Heart right ventricle (tissue), 16 donors: ENCODE measurements at regions not wholly inside any gene's neighbourhood (a gene's known extent, or its start where the extent isn't known, plus 50 kb on each side); places are given as distances from the start of the nearest gene placed in this dataset.

Experiments
- ATAC-seq, 8 donors: fragments of 200-7000 bp; cut with Tn5 transposase; one replicate each; pipeline ENCODE4 v1.9.1; 2020; ENCODE audit warnings: mild to moderate bottlenecking in 8 of 8, moderate library complexity in 8 of 8, moderate number of reproducible peaks in 1 of 8
- DNase-seq, 2 donors: peaks; one replicate each; pipeline ENCODE4 v3.0.0-alpha.2; 2020
- H3K27ac ChIP-seq, 10 donors: fragments of 200-600 bp; sonication (generic) in 2 of 10; one replicate each; pipeline versions ENCODE4 v1.5.0 to v1.8.0; 2020 to 2022; ENCODE audit warnings: mild to moderate bottlenecking in 3 of 10
- H3K27me3 ChIP-seq, 7 donors: fragments of 200-600 bp; one replicate each; pipeline ENCODE4 v1.8.0; 2021 to 2022; ENCODE audit warnings: mild to moderate bottlenecking in 2 of 7
- H3K36me3 ChIP-seq, 9 donors: fragments of 200-600 bp; sonication (generic) in 1 of 9; one replicate each; pipeline versions ENCODE4 v1.5.0 to v1.8.0; 2020 to 2022; ENCODE audit warnings: mild to moderate bottlenecking in 2 of 9
- H3K4me1 ChIP-seq, 9 donors: fragments of 200-600 bp; sonication (generic) in 1 of 9; one replicate each; pipeline versions ENCODE4 v1.5.0 to v1.8.0; 2020 to 2022; ENCODE audit warnings: mild to moderate bottlenecking in 4 of 9
- H3K4me3 ChIP-seq, 10 donors: fragments of 200-600 bp; sonication (generic) in 2 of 10; one replicate each; pipeline versions ENCODE4 v1.5.0 to v1.8.0; 2020 to 2022; ENCODE audit warnings: mild to moderate bottlenecking in 7 of 10, moderate library complexity in 2 of 10
- H3K9me3 ChIP-seq, 11 donors: fragments of 200-600 bp in 10 of 11; sonication (generic) in 2 of 11; one replicate each; pipeline versions ENCODE4 v1.5.0 to v1.8.0; 2013 to 2022; ENCODE audit warnings: mild to moderate bottlenecking in 2 of 11, control low read depth in 1 of 11, moderate library complexity in 1 of 11
- CTCF ChIP-seq, 9 donors: fragments of 200-600 bp; sonication (generic) in 2 of 9; IDR thresholded peaks; one replicate each; pipeline versions ENCODE4 v1.5.0 to v1.8.0; 2021 to 2022; ENCODE audit warnings: antibody characterized with exemption in 9 of 9, mild to moderate bottlenecking in 5 of 9, moderate library complexity in 1 of 9
- WGBS, 2 donors: extraction: QIAGEN DNeasy Blood & Tissue Kit; methylation state at CpG; one replicate each; pipeline ENCODE4 v1.1.7; 2013; ENCODE audit warnings: inconsistent platforms in 1 of 2; 5-methylcytosine and 5-hydroxymethylcytosine counted together
- intact Hi-C, 10 donors: fragments of 100-400 bp; cut with DNase I; formaldehyde crosslinking; loops; one replicate each; pipeline versions ENCODE4 v1.11.1 to v1.14.2; 2022
- donor health status: Arrhythmogenic right ventricular cardiomyopathy.
- donor health status: ischemic (EF 13 %, LVEDD 7.1; RV severe dilation, severe dysfunction).
- donor health status: healthy with polysubstance abuse.
- donor health status: DM: no; HTN: yes; CAD: no.
- donor health status: DM: no; HTN: no; CAD: no.
- donor health status: ischemic (EF 25% LVEDD 6.9; RV normal size, moderate dysfunction).
- donor health status: ischemic (EF 25% LVEDD 5.7; RV mildly dilated, moderate dysfunction).
- donor health status: healthy.
- donor health status: DM: yes; HTN: yes; CAD: no.
- donor health status: Ischemic cardiomyopathy.
- donor health status: ischemic (EF 35%, LVEDD 5.7; RV mildly dilated, moderate dysfunction).
- donor health status: nonischemic (EF 11% LVEDD 7.7; RV severe dilation, severe dysfunction).
- donor health status: DM: yes; HTN: yes; CAD: no.
- donor health status: PGD.
- donor health status: ischemic (EF 29% LVEDD 5.4; RV normal size, mild dysfunction).
- donor health status: nonischemic (EF 23%, LVEDD 6.1; RV moderate dilation, normal function).

- 14 to 16% methylated on average over 29 of the region's 29 CpGs for WGBS, 2 donors
- Histone ChIP-seq H3K4me3 (peak overlapping the region in 5 of 10 donors; percentile 16 to 41 (median 25)), H3K9me3 (no peaks in the 10 kb centered on the region), H3K36me3 (no peaks in the 10 kb centered on the region), H3K27me3 (peaks cover 0 to 57% (median 27%) of the 10 kb centered on the region in 7 donors), H3K27ac (peak overlapping the region in 1 of 10 donors; percentile 66), H3K4me1 (peaks cover 0 to 19% (median 5%) of the 10 kb centered on the region in 9 donors)
- TF ChIP-seq CTCF (IDR thresholded peaks at IDR 0.05), result peak; percentile 40 to 90 (median 67)
- peak; percentile 34 to 57 for DNase-seq
- intact Hi-C loops, result loop anchor here in 1 of 10 donors (10.0 kb wide), 1 partner anchor 140 kb away; no protein-coding TSS in a partner anchor
- ATAC-seq, result peak; percentile 73 to 92 (median 88)
These were observed 79.8 kb upstream of the TBC1D3K start for GRCh38 chr17:37844158-37844976.

- DNase-seq (no peak), ATAC-seq (no peak)
- Histone ChIP-seq H3K4me3 (no peak overlapping the region), H3K36me3 (no peaks in the 10 kb centered on the region), H3K9me3 (no peaks in the 10 kb centered on the region), H3K27ac (no peak overlapping the region), H3K4me1 (peaks cover 0 to 14% (median 5%) of the 10 kb centered on the region in 9 donors), H3K27me3 (peaks cover 0 to 65% (median 33%) of the 10 kb centered on the region in 7 donors)
- no peak for TF ChIP-seq CTCF (IDR thresholded peaks at IDR 0.05)
- intact Hi-C loops, result loop anchor here in 1 of 10 donors (10.0 kb wide), 1 partner anchor 138 kb away; no protein-coding TSS in a partner anchor
- 87 to 92% methylated on average over 8 of the region's 8 CpGs for WGBS, 2 donors
These were observed 81.8 kb upstream of the TBC1D3K start for GRCh38 chr17:37842401-37842800.

- peaks cover 0 to 68% (median 33%) of the 10 kb centered on the region in 7 donors for H3K27me3 ChIP-seq
- H3K4me3 ChIP-seq, result no peak overlapping the region
- intact Hi-C loops, result loop anchor here in 1 of 10 donors (10.0 kb wide), 1 partner anchor 136 kb away; no protein-coding TSS in a partner anchor
- no peak for TF ChIP-seq CTCF (IDR thresholded peaks at IDR 0.05)
- ATAC-seq (no peak), DNase-seq (no peak)
- H3K9me3 ChIP-seq, result no peaks in the 10 kb centered on the region
- no peak overlapping the region for H3K27ac ChIP-seq
- no peaks in the 10 kb centered on the region for H3K36me3 ChIP-seq
- H3K4me1 ChIP-seq, result peaks cover 0 to 14% (median 5%) of the 10 kb centered on the region in 9 donors
- WGBS, 2 donors, result 55 to 71% methylated on average over 1 of the region's 1 CpG
These were observed 83.0 kb upstream of the TBC1D3K start for GRCh38 chr17:37841232-37841631.

- ATAC-seq, result no peak
- no peak for DNase-seq
- intact Hi-C loops, result loop anchor here in 1 of 10 donors (10.0 kb wide), 1 partner anchor 136 kb away; no protein-coding TSS in a partner anchor
- Histone ChIP-seq H3K4me1 (peaks cover 0 to 14% (median 5%) of the 10 kb centered on the region in 9 donors), H3K9me3 (no peaks in the 10 kb centered on the region), H3K36me3 (no peaks in the 10 kb centered on the region), H3K4me3 (no peak overlapping the region), H3K27ac (no peak overlapping the region), H3K27me3 (peaks cover 0 to 68% (median 33%) of the 10 kb centered on the region in 7 donors)
- TF ChIP-seq CTCF (IDR thresholded peaks at IDR 0.05), result no peak
- WGBS, 2 donors, result 93 to 95% methylated on average over 7 of the region's 7 CpGs
These were observed 83.6 kb upstream of the TBC1D3K start for GRCh38 chr17:37840576-37840975.
